ENCODE measurements at regions not wholly inside any gene's neighbourhood (a gene's known extent, or its start where the extent isn't known, plus 50 kb on each side); places are given as distances from the start of the nearest gene placed in this dataset.

GRCh38 chr2:194054313-194054712 lies 1602.7 kb upstream of the SLC39A10 start:
- H3K36me3 ChIP-seq (ENCODE audit: control insufficient read depth in 2 of 4, insufficient read depth in 4 of 4, low read length in 3 of 4): no peaks in the 10 kb centered on the region
- H2BK15ac ChIP-seq (ENCODE audit: low read length): no peak overlapping the region
- DNase-seq (ENCODE audit: low read depth in 1 of 2, low spot score in 2 of 2) (no peak), FAIRE-seq (no peak)
- no peak overlapping the region for H3K14ac ChIP-seq (ENCODE audit: insufficient read length)
- H3K23ac ChIP-seq (ENCODE audit: insufficient read length): no peak overlapping the region
- H3K23me2 ChIP-seq (ENCODE audit: low read depth, low read length): no peaks in the 10 kb centered on the region
- no peaks in the 10 kb centered on the region for H3K79me2 ChIP-seq (ENCODE audit: control insufficient read depth in 1 of 2, insufficient read depth in 2 of 2, low read length in 2 of 2)
- no peak overlapping the region for H2BK20ac ChIP-seq (ENCODE audit: low read length)
- no peaks in the 10 kb centered on the region for H3K4me1 ChIP-seq (replicated peaks in 1 of 4; ENCODE audit: control insufficient read depth in 3 of 4, insufficient read depth in 4 of 4, low read length in 3 of 4)
- H2BK12ac ChIP-seq (ENCODE audit: low read depth, low read length): no peak overlapping the region
- H4K20me1 ChIP-seq (replicated peaks in 1 of 2; ENCODE audit: control insufficient read depth in 1 of 2, insufficient read depth in 2 of 2, low read length in 2 of 2): no peaks in the 10 kb centered on the region
- no peak overlapping the region for H3K9ac ChIP-seq (replicated peaks in 1 of 4; ENCODE audit: extremely low read depth in 1 of 4, low read depth in 3 of 4, low read length in 3 of 4)
- no peak overlapping the region for H4K8ac ChIP-seq (ENCODE audit: extremely low read depth, insufficient read depth, low read length)
- ChIA-PET POLR2A (ENCODE audit: partially characterized antibody) (no interaction called here), CTCF (ENCODE audit: partially characterized antibody) (interaction anchor here (0.5 kb wide), 1 partner anchor 36 kb away, joined by 3 read pairs; no protein-coding TSS in a partner anchor)
- H3K4me2 ChIP-seq (ENCODE audit: insufficient read depth in 1 of 2, low read depth in 2 of 2, low read length in 2 of 2): no peak overlapping the region
- H3K4me3 ChIP-seq (ENCODE audit: extremely low read depth in 1 of 4, insufficient read depth in 2 of 4, low read depth in 3 of 4, low read length in 4 of 4): no peak overlapping the region
- no peaks in the 10 kb centered on the region for H3K79me1 ChIP-seq (ENCODE audit: low read depth, low read length)
- TF ChIP-seq KDM5A (IDR thresholded peaks at IDR 0.05; ENCODE audit: low read length): no peak
- TF ChIP-seq BCL11A (IDR thresholded peaks at IDR 0.05; ENCODE audit: low read depth in 2 of 2, low read length in 2 of 2): no peak
- no peak for TF ChIP-seq ZNF274 (IDR thresholded peaks at IDR 0.05; ENCODE audit: borderline replicate concordance, extremely low read depth, low read length)
- no peak overlapping the region for H2AFZ ChIP-seq (ENCODE audit: low read length)
- H2BK5ac ChIP-seq (ENCODE audit: low read depth, low read length): no peak overlapping the region
- H2AK5ac ChIP-seq (ENCODE audit: low read depth, low read length): no peak overlapping the region
- no peak overlapping the region for H3K56ac ChIP-seq (replicated peaks; ENCODE audit: insufficient read length, low read depth, low read length)
- no peaks in the 10 kb centered on the region for H3K9me3 ChIP-seq (ENCODE audit: insufficient read depth in 2 of 2, low read depth in 1 of 2, low read length in 1 of 2)
- H4K5ac ChIP-seq (ENCODE audit: insufficient read length, low read depth, low read length): no peak overlapping the region
- H4K91ac ChIP-seq (replicated peaks; ENCODE audit: insufficient read length, low read length): no peak overlapping the region
- H2BK120ac ChIP-seq (replicated peaks; ENCODE audit: low read depth, low read length): no peak overlapping the region
- no peak overlapping the region for H3K27ac ChIP-seq (ENCODE audit: low read depth, low read length)
- no peaks in the 10 kb centered on the region for H3K27me3 ChIP-seq (replicated peaks in 1 of 4; ENCODE audit: control insufficient read depth in 3 of 4, extremely low read depth in 1 of 4, insufficient read depth in 3 of 4, low read length in 3 of 4)
- H3K18ac ChIP-seq (ENCODE audit: extremely low read depth, low read length): no peak overlapping the region
- no peak overlapping the region for H3K4ac ChIP-seq (replicated peaks; ENCODE audit: insufficient read length, low read depth, low read length)
